Testis (tissue), 2 donors: ENCODE measurements at regions not wholly inside any gene's neighbourhood (a gene's known extent, or its start where the extent isn't known, plus 50 kb on each side); places are given as distances from the start of the nearest gene placed in this dataset.

ENCODE experiments used
- POLR2A ChIP-seq: fragments of 450-650 bp; IDR thresholded peaks from one replicate; pipeline ENCODE4 v1.6.1; 2017; ENCODE audit warnings: antibody characterized with exemption, mild to moderate bottlenecking, moderate library complexity
- TF ChIP-seq, protein P1 (sequence below), 3 experiments: fragments of 450-650 bp in 2 of 3; fragments of 200-600 bp in 1 of 3; sonication (generic) in 1 of 3; IDR thresholded peaks; one replicate each; pipeline ENCODE4 v1.5.1; 2016 to 2019; ENCODE audit warnings: antibody characterized with exemption in 3 of 3, mild to moderate bottlenecking in 2 of 3, moderate library complexity in 1 of 3

DNA sequence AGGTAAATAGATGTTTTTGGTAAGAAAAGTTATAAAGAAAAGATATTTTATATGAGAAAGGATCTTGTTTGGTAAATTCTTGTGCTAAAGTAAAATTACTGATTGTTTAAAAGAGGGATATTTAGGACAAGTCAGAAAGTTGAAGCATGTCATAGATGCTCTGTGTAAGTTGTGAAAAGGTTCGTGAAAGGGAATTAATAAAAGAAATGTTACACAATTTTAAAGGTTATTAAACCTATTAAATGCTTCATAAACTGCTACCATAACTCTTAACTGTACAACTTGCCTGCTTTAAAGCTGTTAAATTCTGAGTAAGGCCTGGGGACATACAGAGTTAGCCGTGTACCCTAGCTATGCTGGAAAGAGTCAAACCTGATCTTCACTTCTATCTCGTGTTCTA is 634.1 kb downstream of the ACTR3B start:
- TF ChIP-seq, protein P1, sequence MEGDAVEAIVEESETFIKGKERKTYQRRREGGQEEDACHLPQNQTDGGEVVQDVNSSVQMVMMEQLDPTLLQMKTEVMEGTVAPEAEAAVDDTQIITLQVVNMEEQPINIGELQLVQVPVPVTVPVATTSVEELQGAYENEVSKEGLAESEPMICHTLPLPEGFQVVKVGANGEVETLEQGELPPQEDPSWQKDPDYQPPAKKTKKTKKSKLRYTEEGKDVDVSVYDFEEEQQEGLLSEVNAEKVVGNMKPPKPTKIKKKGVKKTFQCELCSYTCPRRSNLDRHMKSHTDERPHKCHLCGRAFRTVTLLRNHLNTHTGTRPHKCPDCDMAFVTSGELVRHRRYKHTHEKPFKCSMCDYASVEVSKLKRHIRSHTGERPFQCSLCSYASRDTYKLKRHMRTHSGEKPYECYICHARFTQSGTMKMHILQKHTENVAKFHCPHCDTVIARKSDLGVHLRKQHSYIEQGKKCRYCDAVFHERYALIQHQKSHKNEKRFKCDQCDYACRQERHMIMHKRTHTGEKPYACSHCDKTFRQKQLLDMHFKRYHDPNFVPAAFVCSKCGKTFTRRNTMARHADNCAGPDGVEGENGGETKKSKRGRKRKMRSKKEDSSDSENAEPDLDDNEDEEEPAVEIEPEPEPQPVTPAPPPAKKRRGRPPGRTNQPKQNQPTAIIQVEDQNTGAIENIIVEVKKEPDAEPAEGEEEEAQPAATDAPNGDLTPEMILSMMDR (IDR thresholded peaks at IDR 0.05), result no peak
- TF ChIP-seq POLR2A, result no peak
